ENCODE measurements at regions not wholly inside any gene's neighbourhood (a gene's known extent, or its start where the extent isn't known, plus 50 kb on each side); places are given as distances from the start of the nearest gene placed in this dataset.
"Not testable (repeated sequence)": the region's sequence is repeated elsewhere in the genome, so short reads cannot be mapped to it uniquely, and the experiment has no call there.

DNA sequence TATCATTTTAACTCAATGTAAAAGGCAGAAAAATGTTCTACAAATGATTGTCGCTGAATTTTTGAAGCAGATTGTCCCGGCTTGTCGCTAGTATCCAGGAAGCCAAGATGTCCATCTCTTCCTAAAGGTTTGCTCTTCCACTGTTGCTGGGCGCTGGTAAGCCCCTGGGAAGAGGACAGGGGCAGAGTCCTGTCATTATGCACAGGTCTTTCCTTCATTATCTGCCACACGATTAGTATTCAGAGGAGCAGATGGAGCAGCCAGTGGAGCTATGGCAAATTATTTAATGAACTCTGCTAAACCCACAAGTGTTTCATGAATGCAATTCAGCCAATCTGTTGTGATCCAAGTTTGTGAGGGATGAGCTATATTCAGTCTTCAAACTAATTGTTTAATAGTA lies 499.1 kb upstream of the NRP1 start:
- in situ Hi-C loops (cut with MboI; ENCODE audit: low pct_unique_long_range_greater_than_20kb, low sequenced_read_pairs, unreplicated experiment) = no loop called here
- TF ChIP-seq, protein P1, sequence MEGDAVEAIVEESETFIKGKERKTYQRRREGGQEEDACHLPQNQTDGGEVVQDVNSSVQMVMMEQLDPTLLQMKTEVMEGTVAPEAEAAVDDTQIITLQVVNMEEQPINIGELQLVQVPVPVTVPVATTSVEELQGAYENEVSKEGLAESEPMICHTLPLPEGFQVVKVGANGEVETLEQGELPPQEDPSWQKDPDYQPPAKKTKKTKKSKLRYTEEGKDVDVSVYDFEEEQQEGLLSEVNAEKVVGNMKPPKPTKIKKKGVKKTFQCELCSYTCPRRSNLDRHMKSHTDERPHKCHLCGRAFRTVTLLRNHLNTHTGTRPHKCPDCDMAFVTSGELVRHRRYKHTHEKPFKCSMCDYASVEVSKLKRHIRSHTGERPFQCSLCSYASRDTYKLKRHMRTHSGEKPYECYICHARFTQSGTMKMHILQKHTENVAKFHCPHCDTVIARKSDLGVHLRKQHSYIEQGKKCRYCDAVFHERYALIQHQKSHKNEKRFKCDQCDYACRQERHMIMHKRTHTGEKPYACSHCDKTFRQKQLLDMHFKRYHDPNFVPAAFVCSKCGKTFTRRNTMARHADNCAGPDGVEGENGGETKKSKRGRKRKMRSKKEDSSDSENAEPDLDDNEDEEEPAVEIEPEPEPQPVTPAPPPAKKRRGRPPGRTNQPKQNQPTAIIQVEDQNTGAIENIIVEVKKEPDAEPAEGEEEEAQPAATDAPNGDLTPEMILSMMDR (IDR thresholded peaks at IDR 0.05; ENCODE audit: extremely low read depth, insufficient read depth, missing control alignments) = no peak
- DNase-seq (ENCODE audit: low spot score) = no peak

DNA sequence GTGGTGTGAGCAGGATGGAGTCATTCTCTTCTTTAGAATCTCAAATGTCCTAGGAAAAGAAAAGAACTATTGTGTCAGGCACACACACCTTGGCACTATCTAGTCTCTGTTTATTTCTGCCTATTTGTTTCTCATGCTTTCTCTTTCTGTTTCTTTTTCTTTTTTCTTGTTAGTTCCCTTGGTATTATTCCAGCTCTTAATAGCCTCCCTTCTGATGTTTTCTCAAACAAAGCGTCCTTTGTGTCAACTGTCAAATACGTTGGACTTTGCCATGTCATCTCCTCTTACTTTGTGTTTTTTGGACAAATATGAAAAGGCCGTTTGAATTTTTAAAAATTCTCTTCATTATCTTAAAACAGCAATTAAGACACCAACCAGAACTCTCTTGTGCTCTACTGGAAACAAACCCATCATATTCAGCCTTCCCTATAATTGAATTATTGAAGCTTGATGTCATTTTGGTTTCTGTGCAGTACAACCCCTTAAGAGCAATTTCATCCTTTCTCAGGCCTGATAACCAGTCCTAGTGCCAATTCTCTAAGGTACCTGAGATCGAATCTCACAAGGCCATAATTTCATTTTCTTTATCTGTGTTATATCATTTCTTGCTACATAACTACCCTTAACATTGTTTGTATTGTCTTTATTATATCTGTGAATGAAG lies 497.8 kb upstream of the NRP1 start:
- DNase-seq (ENCODE audit: low spot score) = no peak
- in situ Hi-C loops (cut with MboI; ENCODE audit: low pct_unique_long_range_greater_than_20kb, low sequenced_read_pairs, unreplicated experiment) = no loop called here
- TF ChIP-seq, protein P1 (IDR thresholded peaks at IDR 0.05; ENCODE audit: extremely low read depth, insufficient read depth, missing control alignments) = no peak

DNA sequence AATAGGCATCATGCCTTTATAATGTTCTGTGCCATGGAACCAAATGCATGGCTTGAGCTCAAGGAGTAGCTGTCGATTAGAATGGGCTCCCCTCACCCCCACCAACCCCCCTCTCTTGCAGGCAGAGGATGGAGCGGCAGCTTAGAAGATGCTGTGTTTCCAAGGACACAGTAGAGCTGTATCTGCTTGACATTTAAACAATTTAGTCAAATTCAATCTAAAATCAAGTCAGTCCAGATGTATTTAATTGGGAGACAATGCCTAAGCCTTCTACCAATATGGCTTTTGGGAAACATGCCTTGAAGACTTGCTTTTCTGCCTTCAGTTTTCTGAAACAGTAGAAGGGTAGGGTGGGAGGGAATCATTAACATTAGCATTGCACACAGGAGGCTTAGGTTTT lies 497.1 kb upstream of the NRP1 start:
- in situ Hi-C loops (cut with MboI; ENCODE audit: low pct_unique_long_range_greater_than_20kb, low sequenced_read_pairs, unreplicated experiment) = no loop called here
- no peak for DNase-seq (ENCODE audit: low spot score)
- TF ChIP-seq, protein P1 (IDR thresholded peaks at IDR 0.05; ENCODE audit: extremely low read depth, insufficient read depth, missing control alignments) = no peak

DNA sequence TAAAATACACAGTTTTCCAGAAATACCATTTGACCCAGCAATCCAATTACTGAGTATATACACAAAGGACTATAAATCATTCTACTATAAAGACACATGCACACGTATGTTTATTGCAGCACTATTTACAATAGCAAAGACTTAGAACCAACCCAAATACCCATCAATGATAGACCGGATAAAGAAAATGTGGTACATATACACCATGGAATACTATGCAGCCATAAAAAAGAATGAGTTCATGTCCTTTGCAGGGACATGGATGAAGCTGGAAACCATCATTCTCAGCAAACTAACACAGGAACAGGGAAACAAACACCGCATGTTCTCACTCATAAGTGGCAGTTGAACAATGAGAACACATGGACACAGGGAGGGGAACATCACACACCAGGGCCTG lies 495.4 kb upstream of the NRP1 start:
- DNase-seq (ENCODE audit: low spot score); in situ Hi-C loops (cut with MboI; ENCODE audit: low pct_unique_long_range_greater_than_20kb, low sequenced_read_pairs, unreplicated experiment): not testable (repeated sequence)

DNA sequence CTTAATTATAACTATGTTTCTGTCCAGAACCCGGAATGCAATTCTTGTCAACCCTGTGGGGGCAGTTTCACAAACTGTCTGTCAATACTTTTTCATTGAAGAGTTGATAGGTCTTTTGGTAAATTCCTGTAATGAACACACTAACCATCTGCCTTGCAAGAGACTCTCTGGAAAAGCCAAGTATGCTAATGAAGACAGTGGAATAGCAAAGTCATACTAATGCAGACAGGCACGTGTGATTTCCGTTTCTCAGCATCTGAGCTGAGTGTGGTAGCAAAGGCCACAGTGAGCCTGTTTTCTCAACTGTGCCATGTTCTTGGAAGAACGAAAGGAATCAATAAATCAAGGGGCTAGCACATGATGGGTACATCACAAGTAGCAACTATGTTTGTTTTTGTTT lies 494.1 kb upstream of the NRP1 start:
- TF ChIP-seq, protein P1 (IDR thresholded peaks at IDR 0.05; ENCODE audit: extremely low read depth, insufficient read depth, missing control alignments) = no peak
- in situ Hi-C loops (cut with MboI; ENCODE audit: low pct_unique_long_range_greater_than_20kb, low sequenced_read_pairs, unreplicated experiment) = no loop called here
- no peak for DNase-seq (ENCODE audit: low spot score)

DNA sequence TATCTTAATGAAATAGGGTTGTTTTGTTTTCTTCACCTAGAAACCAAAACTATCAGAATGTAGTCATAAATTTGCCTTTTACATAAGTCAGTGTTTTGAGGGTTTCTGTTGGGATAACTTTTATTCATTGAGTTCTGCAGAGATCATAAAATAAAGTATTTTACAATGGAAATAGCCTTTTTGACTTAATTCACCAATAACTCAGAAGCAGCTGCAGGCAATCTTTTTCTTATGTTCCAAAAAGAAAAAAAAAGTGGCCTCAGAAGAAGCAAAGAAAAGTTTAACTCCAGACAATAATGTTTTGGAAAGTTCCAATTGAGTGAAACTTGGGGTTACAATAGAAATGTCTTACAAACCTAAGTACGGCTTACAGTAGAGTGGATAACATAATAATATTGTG lies 491.7 kb upstream of the NRP1 start:
- TF ChIP-seq, protein P1 (IDR thresholded peaks at IDR 0.05; ENCODE audit: extremely low read depth, insufficient read depth, missing control alignments) = no peak
- in situ Hi-C loops (cut with MboI; ENCODE audit: low pct_unique_long_range_greater_than_20kb, low sequenced_read_pairs, unreplicated experiment) = no loop called here
- DNase-seq (ENCODE audit: low spot score) = no peak

DNA sequence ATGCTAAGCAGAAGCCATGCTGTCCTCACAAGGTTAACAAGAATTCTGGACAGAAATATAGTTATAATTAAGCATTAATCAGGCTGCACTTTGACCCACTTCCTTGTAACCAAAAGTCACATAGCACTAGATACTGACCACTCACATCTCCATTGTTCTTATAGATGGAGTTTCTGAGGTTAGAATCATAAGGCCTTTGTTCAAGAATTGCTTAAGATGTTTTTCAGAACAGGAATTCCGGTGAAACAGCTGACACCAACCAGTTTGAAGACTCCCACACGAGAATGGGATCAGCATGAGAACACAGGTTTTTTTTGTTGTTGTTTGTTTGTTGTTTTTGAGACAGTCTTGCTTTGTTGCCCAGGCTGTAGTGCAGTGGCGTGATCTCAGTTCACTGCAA lies 488.3 kb upstream of the NRP1 start:
- TF ChIP-seq, protein P1 (IDR thresholded peaks at IDR 0.05; ENCODE audit: extremely low read depth, insufficient read depth, missing control alignments) = no peak
- in situ Hi-C loops (cut with MboI; ENCODE audit: low pct_unique_long_range_greater_than_20kb, low sequenced_read_pairs, unreplicated experiment) = no loop called here

More for the DNA sequence above, 488.3 kb upstream of the NRP1 start:
- no peak for DNase-seq (ENCODE audit: low spot score)
